ENCODE measurements at regions not wholly inside any gene's neighbourhood (a gene's known extent, or its start where the extent isn't known, plus 50 kb on each side); places are given as distances from the start of the nearest gene placed in this dataset.
A peak's percentile ranks its signal among the peaks of the same experiment; 100 is the strongest.

DNA sequence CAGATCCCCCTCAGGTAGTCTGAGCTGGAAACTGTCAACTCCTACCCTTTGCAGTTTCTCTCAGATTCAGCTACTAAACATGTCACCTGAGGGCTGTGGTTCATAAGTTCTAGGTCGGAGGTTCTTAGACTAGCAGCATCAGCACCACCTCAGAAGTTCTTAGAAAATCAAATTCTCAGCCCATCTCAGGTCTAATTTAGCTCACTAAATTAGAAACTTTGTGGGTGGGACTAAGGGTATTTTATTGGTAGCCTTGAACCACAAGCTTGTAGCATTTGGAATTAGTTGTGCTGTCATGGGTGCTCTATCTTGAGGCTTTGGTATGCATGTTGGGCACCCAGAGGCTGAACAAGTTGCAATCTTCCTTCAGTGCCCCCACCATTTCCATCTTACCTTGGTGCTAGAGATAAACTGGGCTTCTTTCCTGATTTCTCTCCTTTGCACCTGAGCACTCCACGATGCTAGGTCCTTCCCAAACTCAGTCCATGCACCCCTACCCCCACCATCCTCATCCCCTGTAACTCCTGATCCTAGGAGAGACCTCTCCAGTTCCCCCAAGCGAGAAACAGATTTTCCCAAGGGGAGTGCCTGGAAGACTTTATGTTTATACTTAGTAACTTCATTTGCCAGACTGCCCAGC, 54.2 kb downstream of the S1PR1 start:
- DNase-seq (no peak), ATAC-seq (no peak)
- intact Hi-C loops (cut with DNase I, micrococcal nuclease): no loop called here

GRCh38 chr1:101291562-101292380, 55.0 kb downstream of the S1PR1 start:
- ATAC-seq (no peak), DNase-seq (no peak)
- intact Hi-C loops (cut with DNase I, micrococcal nuclease): no loop called here

DNA sequence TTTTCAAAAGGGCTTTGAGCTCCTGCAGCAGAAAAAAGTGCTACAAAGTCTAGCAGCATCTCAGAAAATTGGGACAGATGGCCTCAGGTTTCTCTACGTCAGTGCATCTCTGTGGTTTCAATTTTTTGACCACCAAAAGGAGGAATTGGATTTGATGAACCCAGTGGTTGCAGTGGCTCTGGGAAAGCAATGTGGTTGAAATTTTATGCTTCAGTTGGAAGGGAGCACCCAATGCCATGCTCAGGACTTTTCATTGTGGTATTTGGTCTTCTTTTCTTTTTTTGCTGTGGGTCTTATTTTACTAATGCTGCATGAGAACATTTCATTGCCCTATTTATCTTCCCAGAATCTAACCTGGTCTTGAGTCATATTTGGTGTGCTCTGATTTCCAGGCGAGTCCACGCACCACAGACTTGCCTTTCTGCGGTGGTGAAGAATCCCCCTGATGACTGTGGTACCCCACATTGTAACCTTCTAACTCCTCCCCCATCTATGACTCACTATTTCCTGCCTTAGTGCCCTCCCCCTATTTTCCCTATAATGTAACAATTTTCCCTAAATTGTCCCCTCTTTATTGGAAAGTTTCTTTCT, 56.7 kb downstream of the S1PR1 start:
- DNase-seq (no peak), ATAC-seq (no peak)
- intact Hi-C loops (cut with DNase I, micrococcal nuclease): no loop called here

DNA sequence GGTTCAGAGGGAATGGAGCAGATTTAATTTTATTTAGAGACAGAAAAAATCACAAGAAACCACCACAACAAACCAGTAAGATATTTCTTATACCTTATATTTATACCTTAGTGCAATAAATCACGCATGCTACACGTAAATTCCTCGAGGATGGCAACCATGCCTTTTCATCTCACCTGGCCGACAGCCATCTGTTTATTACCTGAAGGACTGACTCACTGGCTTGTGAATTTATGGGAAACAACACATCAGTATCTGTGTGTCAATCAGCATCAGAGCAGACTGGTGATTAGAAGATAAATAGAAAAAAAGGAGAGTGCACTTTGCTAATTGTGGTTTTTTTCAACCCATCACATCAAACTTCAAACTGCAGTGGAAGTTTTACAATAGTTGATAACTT, 58.4 kb downstream of the S1PR1 start:
- ATAC-seq (peak; percentile 71), DNase-seq (no peak)
- intact Hi-C loops (cut with DNase I, micrococcal nuclease): no loop called here

GRCh38 chr1:101298663-101299062, 61.8 kb downstream of the S1PR1 start:
- DNase-seq (no peak), ATAC-seq (no peak)
- intact Hi-C loops (cut with DNase I, micrococcal nuclease): no loop called here

DNA sequence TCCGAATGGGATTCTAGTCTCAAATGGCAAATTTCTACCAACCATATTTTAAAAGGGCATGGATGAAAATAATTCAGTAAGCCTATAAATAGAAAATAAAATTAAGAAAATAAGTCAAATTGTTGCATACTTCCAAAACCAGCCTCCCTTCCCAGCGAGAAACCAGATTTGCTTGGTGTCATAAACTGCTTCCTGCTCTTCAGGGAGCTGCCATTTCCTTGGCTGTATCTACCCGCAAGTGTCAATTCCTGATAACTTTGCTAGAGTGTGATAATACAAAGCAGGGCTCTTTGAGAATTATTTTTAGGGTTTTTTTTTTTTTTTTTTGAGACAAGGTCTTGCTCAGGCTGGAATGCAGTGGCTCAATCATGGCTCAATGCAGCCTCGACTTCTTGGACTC, 62.3 kb downstream of the S1PR1 start:
- intact Hi-C loops (cut with DNase I, micrococcal nuclease): no loop called here
- no peak for ATAC-seq

GRCh38 chr1:101299710-101300109, 62.9 kb downstream of the S1PR1 start:
- no peak for DNase-seq
- ATAC-seq: no peak
- intact Hi-C loops (cut with DNase I, micrococcal nuclease): no loop called here

More for the DNA sequence above, 62.3 kb downstream of the S1PR1 start:
- no peak for DNase-seq

DNA sequence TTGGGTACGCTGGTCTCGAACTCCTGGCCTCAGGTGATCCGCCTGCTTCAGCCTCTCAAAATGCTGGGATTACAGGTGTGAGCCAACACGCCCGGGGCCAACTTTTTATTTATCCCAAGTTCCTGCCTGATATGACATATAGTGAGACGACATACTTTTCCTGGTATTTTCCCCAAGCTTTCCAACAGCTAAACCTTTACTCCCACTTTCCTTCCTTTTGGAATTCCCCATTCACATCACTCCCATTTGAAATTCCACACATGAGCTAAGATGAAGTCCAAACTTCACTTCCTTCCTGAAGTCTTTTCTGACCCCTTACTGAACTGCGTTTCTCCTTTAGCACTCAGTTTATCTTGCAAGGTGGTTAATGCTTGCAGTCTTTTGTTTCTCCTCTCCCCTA, 64.1 kb downstream of the S1PR1 start:
- DNase-seq (no peak), ATAC-seq (no peak)
- intact Hi-C loops (cut with DNase I, micrococcal nuclease): no loop called here

GRCh38 chr1:101301446-101302057, 64.7 kb downstream of the S1PR1 start:
- intact Hi-C loops (cut with DNase I, micrococcal nuclease): no loop called here
- ATAC-seq: no peak
- DNase-seq: no peak

DNA sequence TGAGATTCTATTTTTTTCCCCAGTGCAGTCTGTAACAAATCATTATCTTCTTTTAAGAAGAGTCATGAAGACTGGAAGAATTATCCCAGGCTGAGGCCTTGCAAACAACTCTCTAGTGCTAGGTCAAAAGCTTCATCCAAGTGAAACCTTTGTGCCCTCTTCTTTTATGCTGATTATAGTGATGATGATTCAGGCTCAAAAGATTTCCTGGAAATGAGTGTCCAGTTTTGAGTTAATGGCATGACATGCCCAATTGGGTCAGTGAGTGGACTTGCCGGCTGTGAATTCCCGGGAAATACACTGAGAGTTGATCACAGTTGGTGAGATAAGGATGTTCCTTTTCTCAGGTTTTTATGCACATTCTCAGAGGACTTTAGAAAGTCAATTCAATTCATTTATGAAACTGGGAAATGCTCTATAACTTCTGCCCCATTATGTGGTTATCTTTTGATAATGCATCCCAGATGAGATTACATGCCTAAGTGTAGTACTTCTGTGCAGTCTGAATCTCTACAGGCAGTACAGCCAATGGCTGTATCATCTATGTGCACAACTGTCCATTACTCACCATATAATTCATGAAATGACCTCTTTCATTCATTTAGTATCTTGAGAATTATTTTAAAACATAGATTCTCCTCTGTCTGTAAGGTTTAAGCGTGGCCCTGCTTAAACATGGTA, 66.2 kb downstream of the S1PR1 start:
- DNase-seq: no peak
- intact Hi-C loops (cut with DNase I, micrococcal nuclease): no loop called here
- no peak for ATAC-seq

DNA sequence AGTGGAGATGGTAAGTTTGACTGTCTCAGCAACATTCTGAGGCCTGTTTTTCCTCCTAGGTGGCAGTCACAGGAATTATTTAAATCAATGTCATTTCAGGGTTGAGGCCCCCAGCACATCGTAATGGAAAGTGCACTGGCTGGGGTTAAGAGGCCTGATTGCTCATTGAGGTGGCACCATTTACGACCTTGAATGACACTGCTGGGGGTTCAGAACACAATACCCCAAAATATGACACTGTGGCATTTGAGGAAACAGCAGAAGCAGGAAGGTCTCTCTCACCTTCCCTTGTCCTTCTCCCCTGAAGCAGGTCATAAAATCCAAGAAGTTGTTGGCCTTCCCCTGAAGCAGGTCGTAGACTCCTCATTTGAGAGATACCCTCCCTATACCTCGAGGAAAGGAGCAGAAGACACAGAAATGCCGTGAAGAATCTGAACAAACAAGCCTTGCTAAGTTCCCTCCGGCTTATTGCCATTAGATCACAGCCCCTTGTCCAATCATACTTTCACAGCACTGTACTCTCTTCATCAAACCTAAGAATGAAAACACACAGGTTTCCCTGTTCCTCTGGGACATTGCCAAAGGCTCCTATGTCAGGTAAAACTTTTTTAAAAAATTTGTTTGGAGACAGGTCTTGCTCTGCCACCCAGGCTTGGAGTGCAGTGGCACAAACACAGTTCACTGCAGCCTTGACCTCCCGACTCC, 71.3 kb downstream of the S1PR1 start:
- no peak for DNase-seq
- intact Hi-C loops (cut with DNase I, micrococcal nuclease): loop anchor here in 1 of 2 donors (2.0 kb wide), 1 partner anchor 47 kb away; no protein-coding TSS in a partner anchor
- no peak for ATAC-seq

DNA sequence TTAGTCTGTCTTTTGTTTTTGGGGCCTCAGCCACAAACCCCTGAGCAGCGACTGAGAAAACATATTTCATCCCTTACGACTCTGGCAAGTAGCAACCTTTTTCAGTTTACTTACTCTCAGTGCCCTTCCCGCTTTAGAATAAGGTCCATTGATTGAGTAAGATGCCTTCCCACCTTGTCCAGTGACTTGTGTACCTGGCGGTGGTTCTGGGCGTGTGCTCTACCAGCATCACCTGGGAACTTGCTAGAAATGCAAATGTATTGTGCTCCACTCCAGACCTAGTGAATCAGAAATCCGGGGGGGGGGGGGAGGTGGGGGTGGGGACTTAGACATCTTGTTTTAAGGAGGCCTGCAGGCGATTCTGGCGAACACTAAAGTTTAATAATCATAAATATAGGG, 72.1 kb downstream of the S1PR1 start:
- intact Hi-C loops (cut with DNase I, micrococcal nuclease): loop anchor here in 1 of 2 donors (2.0 kb wide), 1 partner anchor 46 kb away; no protein-coding TSS in a partner anchor
- DNase-seq (no peak), ATAC-seq (no peak)

DNA sequence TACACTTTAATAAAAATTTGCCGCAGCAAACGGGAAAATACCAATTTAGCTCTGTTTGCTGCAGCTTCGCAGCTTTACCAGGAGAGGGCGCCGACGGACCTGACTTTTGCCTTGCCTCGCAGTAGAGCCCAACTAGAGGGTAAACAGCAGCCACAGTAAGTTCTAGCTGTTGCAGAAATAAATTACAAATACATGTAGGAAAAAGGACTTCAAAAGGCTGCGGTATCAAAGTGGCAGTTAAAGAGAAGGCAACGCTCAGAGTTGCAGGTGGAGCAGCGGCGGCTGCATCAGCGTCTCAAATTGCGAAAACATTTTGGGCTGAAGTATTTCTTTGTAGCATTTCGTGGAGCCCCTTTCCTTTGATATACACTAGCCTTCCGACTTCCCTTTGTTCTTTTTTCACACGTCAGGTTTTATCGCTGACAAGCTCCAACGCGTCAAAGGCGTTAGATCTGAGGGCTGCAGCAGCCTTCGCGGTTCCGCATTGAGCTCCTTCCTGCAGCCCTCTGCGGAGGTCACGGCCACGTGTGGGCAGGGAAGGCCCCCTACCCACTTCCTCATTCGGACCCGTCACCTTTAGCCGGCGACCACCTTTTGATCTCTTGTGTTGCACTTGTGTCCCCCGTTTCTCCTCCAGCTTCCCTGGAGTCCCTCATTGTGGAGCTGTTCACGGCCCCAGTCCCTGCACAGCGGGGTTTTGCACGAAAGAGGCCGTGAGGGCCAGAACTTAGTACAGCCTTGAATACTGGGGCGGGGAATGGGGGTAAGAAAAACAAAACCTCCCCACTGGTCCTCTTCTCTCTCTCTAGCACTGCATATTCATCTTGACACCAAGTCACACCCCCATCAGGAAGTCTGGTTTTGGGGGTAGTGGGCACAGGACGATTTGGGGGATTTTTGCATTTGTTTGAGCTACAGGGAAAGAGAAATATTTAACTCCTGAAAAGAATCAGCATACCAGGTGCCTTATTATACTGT, 72.8 kb downstream of the S1PR1 start:
- intact Hi-C loops (cut with DNase I, micrococcal nuclease): loop anchor here in 1 of 2 donors (2.0 kb wide), 1 partner anchor 45 kb away; no protein-coding TSS in a partner anchor
- peak; percentile 28 to 47 for DNase-seq
- peak; percentile 74 for ATAC-seq

DNA sequence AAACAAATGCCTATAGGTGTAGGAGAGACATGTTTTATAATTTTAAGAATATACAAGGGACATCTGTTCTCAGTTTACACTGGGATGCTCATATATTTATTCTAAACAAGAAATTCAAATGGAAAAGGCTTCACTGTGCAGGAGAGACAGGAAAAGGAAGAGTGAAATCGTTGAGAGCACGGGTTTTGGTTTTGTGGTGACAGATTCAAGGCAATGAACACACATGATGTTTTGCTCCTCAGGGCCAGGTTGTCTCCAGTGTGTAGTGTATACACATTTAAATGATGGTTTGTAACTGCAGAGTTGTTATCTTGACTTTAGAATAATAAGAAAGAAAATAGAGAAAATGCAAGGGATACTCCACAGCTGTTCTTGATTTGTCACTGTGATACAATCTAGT, 73.7 kb downstream of the S1PR1 start:
- no peak for ATAC-seq
- no peak for DNase-seq
- intact Hi-C loops (cut with DNase I, micrococcal nuclease): no loop called here

DNA sequence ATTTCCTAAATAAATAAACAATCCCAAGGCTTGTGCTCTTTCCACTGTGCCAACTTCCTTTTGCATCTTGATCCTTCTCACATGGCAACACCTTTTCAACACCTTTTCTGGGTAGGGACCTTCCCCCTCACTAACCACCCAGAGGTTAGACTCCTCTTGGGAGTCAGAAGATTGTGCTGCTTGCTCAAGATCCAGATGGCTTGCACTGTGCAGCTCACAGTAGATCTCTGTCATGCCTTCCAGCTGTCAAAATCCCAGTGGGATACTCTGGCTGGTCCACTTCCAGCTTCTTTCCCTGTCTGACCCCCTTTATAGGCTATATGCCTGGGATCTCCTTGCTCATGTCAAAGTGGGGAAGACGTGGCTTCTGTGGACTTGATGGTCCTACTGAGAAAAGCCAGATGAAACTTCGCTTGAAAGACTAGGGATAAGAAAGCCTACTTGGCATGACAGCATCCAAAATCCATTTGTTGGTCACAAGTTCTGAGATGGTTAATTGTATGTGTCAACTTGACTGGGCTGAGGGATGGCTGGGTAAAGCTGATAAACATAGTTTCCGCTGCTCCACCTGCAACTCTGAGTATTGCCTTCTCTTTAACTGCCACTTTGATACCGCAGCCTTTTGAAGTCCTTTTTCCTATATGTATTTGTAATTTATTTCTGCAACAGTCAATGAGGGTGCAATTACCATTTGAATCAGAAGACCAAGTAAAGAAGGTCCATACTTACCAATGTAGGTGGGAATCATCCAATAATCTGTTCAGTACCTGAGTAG, 74.5 kb downstream of the S1PR1 start:
- DNase-seq (no peak), ATAC-seq (no peak)
- intact Hi-C loops (cut with DNase I, micrococcal nuclease): no loop called here

GRCh38 chr1:101312147-101312546, 75.3 kb downstream of the S1PR1 start:
- ATAC-seq: no peak
- intact Hi-C loops (cut with DNase I, micrococcal nuclease): no loop called here
- no peak for DNase-seq

DNA sequence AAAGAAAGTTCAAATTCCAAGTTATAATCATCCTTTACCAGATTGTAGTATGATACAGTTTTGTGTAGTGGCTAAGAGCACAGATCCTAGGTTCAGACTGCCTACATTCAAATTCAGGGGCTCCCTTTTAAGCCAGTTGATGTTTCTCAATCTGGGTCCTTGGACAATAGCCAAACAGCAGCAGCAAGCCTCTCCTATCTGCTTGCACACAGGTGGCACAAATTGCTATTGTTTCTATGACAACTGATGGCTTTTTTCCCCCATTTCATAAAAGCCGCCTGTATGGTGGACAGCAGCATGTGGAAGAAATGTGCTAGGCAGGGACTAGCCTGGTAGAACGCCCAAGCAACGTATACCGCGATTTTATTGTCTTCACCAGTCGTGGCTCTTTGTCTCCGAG, 76.5 kb downstream of the S1PR1 start:
- intact Hi-C loops (cut with DNase I, micrococcal nuclease): no loop called here
- DNase-seq (no peak), ATAC-seq (no peak)
